ENCODE measurements at regions not wholly inside any gene's neighbourhood (a gene's known extent, or its start where the extent isn't known, plus 50 kb on each side); places are given as distances from the start of the nearest gene placed in this dataset.

DNA sequence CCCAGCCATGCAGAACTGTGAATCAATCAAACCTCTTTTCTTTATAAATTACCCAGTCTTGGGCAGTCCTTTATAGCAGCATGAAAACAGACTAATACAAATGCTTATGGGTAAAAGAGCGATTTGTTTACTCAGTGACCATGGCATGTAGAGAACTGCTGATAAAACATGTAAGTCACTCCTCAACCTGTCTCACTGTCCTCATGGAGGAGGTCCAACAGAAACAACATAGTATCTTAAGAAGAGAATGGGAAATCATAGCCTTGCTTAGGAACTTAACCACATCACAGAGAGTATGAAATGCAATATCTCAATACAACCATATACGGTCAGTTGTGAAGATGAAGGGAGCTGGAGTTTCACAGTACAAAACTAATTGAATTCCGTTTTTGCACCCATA is 1734.0 kb upstream of the RAG2 start:
- H2AK5ac ChIP-seq (ENCODE audit: insufficient read length, low read length): no peak overlapping the region
- H3K79me2 ChIP-seq (ENCODE audit: insufficient read depth, low read length): no peaks in the 10 kb centered on the region
- H3K4me3 Mint-ChIP-seq: no peak overlapping the region
- H3K27me3 ChIP-seq (ENCODE audit: insufficient read depth, low read length): no peaks in the 10 kb centered on the region
- no peaks in the 10 kb centered on the region for H3K27me3 Mint-ChIP-seq (ENCODE audit: low read depth)
- H3K4ac ChIP-seq (ENCODE audit: low read depth, low read length): no peak overlapping the region
- no peak overlapping the region for H3K14ac ChIP-seq (ENCODE audit: insufficient read depth, low read length)
- H3K4me1 ChIP-seq (ENCODE audit: insufficient read depth, low read length): no peaks in the 10 kb centered on the region
- no peaks in the 10 kb centered on the region for H3K79me1 ChIP-seq (ENCODE audit: insufficient read depth, low read depth, low read length, poor library complexity, severe bottlenecking)
- TF ChIP-seq, protein P1, sequence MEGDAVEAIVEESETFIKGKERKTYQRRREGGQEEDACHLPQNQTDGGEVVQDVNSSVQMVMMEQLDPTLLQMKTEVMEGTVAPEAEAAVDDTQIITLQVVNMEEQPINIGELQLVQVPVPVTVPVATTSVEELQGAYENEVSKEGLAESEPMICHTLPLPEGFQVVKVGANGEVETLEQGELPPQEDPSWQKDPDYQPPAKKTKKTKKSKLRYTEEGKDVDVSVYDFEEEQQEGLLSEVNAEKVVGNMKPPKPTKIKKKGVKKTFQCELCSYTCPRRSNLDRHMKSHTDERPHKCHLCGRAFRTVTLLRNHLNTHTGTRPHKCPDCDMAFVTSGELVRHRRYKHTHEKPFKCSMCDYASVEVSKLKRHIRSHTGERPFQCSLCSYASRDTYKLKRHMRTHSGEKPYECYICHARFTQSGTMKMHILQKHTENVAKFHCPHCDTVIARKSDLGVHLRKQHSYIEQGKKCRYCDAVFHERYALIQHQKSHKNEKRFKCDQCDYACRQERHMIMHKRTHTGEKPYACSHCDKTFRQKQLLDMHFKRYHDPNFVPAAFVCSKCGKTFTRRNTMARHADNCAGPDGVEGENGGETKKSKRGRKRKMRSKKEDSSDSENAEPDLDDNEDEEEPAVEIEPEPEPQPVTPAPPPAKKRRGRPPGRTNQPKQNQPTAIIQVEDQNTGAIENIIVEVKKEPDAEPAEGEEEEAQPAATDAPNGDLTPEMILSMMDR (conservative IDR thresholded peaks at IDR 0.05): no peak
- H2BK15ac ChIP-seq (ENCODE audit: low read depth, low read length): no peak overlapping the region
- no peak overlapping the region for H4K91ac ChIP-seq (ENCODE audit: insufficient read length, low read depth, low read length)
- no peak overlapping the region for H3K27ac ChIP-seq (ENCODE audit: insufficient read length, low read depth, low read length)
- no peak for DNase-seq
- no peak overlapping the region for H2BK120ac ChIP-seq (ENCODE audit: low read depth, low read length, poor library complexity, severe bottlenecking)
- no peak overlapping the region for H2BK5ac ChIP-seq (ENCODE audit: insufficient read length, low read length)
- H3T11ph ChIP-seq (ENCODE audit: low read length): no peak overlapping the region
- WGBS (ENCODE audit: extremely low coverage, insufficient read length, low lambda C conversion rate): no CpG with 5 or more reads among the region's 3 CpGs
- no peak overlapping the region for H3K27ac Mint-ChIP-seq
- no peaks in the 10 kb centered on the region for H4K20me1 ChIP-seq (ENCODE audit: control insufficient read depth, insufficient read depth, insufficient read length)
- H3K9ac ChIP-seq (ENCODE audit: extremely low read depth, insufficient read length, low read length): no peak overlapping the region
- 0 out of 7 replicates have a peak, but pooled peaks cover 0 to 4% (median 0%) of the 10 kb centered on the region in 3 experiments for H3K36me3 Mint-ChIP-seq (ENCODE audit: insufficient read depth in 1 of 3, low read depth in 3 of 3)
- no peak overlapping the region for H3K23ac ChIP-seq (ENCODE audit: insufficient read length, low read depth, low read length)
- peaks cover 4 to 12% of the 10 kb centered on the region in 2 experiments; a peak in 3 of 4 replicates for H3K4me1 Mint-ChIP-seq
- no peak overlapping the region for H4K5ac ChIP-seq (ENCODE audit: insufficient read length, low read depth, low read length)
- no peak overlapping the region for H2AFZ ChIP-seq (ENCODE audit: low read length)
- H2BK20ac ChIP-seq (ENCODE audit: low read depth, low read length, poor library complexity, severe bottlenecking): no peak overlapping the region
- no peak overlapping the region for H4K8ac ChIP-seq (replicated peaks; ENCODE audit: insufficient read length, low read depth, low read length)
- H3K4me2 ChIP-seq (ENCODE audit: insufficient read depth, insufficient read length, low read length): no peak overlapping the region
- no peaks in the 10 kb centered on the region for H3K9me3 ChIP-seq (ENCODE audit: control insufficient read depth, low read depth, low read length)
- H2BK12ac ChIP-seq (ENCODE audit: insufficient read length, low read depth, low read length): no peak overlapping the region
- H3K18ac ChIP-seq (ENCODE audit: insufficient read length, low read depth, low read length): no peak overlapping the region
- H3K23me2 ChIP-seq (ENCODE audit: insufficient read length, low read depth, low read length, poor library complexity, severe bottlenecking): no peaks in the 10 kb centered on the region
- H3K9me3 Mint-ChIP-seq: peaks cover 0 to 2% of the 10 kb centered on the region in 2 experiments; a peak in 2 of 5 replicates
- no peak overlapping the region for H3K56ac ChIP-seq (ENCODE audit: insufficient read length, low read depth, low read length)
